Thyroid gland (tissue), 4 donors: ENCODE measurements at regions not wholly inside any gene's neighbourhood (a gene's known extent, or its start where the extent isn't known, plus 50 kb on each side); places are given as distances from the start of the nearest gene placed in this dataset.

Source experiments
- POLR2A ChIP-seq, 2 donors: fragments of 450-650 bp; IDR thresholded peaks; one replicate each; pipeline ENCODE4 v1.6.1; 2017; ENCODE audit warnings: antibody characterized with exemption in 2 of 2, mild to moderate bottlenecking in 2 of 2, moderate library complexity in 1 of 2
- TF ChIP-seq, protein P1 (sequence below), 6 experiments: fragments of 200-600 bp in 3 of 6; fragments of 450-650 bp in 3 of 6; sonication (generic) in 3 of 6; IDR thresholded peaks; one replicate each; pipeline ENCODE4 v1.5.1; 2016 to 2019; ENCODE audit warnings: antibody characterized with exemption in 6 of 6, mild to moderate bottlenecking in 2 of 6, inconsistent platforms in 1 of 6, moderate library complexity in 1 of 6

DNA sequence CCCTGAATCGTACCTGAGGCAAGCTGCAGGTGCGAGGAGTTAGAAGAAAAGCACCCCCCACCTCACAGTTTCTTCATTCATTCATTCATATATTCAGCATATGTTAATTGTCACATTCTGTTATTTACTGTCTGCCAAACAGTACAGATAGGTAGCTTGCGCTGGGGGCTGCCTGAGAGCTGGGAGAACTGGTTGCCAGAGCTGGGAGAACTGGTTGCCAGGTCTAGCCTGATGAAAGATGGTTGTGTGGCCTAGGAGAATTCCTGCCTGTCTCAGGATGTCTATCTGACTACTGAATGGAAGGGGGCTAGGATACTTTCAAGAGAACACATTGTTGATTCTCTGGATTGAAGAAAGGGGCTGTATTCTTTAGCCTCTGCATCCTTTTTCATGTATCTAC is 225.9 kb upstream of the POU3F1 start:
- TF ChIP-seq, protein P1, sequence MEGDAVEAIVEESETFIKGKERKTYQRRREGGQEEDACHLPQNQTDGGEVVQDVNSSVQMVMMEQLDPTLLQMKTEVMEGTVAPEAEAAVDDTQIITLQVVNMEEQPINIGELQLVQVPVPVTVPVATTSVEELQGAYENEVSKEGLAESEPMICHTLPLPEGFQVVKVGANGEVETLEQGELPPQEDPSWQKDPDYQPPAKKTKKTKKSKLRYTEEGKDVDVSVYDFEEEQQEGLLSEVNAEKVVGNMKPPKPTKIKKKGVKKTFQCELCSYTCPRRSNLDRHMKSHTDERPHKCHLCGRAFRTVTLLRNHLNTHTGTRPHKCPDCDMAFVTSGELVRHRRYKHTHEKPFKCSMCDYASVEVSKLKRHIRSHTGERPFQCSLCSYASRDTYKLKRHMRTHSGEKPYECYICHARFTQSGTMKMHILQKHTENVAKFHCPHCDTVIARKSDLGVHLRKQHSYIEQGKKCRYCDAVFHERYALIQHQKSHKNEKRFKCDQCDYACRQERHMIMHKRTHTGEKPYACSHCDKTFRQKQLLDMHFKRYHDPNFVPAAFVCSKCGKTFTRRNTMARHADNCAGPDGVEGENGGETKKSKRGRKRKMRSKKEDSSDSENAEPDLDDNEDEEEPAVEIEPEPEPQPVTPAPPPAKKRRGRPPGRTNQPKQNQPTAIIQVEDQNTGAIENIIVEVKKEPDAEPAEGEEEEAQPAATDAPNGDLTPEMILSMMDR (IDR thresholded peaks at IDR 0.05) = no peak
- no peak for TF ChIP-seq POLR2A (IDR thresholded peaks at IDR 0.05)
